ENCODE measurements at regions not wholly inside any gene's neighbourhood (a gene's known extent, or its start where the extent isn't known, plus 50 kb on each side); places are given as distances from the start of the nearest gene placed in this dataset.

DNA sequence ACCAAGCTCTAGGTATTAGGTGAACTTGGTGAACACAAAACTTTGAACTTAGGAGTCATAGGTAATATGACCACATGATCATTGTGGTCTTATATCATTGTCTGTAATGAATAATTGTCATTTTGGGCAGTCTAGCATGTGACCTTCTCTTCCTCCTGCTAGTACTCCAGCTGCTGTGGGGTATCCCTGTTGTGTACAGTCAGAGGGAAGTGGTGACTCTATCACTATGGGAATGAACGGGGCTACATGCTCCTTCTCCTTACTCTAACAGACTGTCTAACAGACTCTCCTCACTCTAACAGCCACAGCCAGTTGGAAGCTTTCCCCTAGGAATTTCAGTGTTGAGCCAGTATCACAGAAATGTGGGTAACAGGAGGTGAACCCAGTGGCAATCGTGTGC lies 68.2 kb upstream of the NEDD4L start:
- H3K27me3 ChIP-seq, result no peaks in the 10 kb centered on the region
- no peak overlapping the region for H3K27ac ChIP-seq
- intact Hi-C loops (cut with DNase I), result no loop called here
- DNase-seq, result no peak
- H3K4me3 ChIP-seq, result peak overlapping the region in 1 of 4 donors; percentile 29
- WGBS, 2 donors, result 69% methylated on average over 2 of the region's 2 CpGs
- H3K4me1 ChIP-seq, result peaks cover 0 to 12% (median 7%) of the 10 kb centered on the region in 3 donors
- no peaks in the 10 kb centered on the region for H3K9me3 ChIP-seq
- H3K36me3 ChIP-seq, result no peaks in the 10 kb centered on the region
- TF ChIP-seq, protein P1, sequence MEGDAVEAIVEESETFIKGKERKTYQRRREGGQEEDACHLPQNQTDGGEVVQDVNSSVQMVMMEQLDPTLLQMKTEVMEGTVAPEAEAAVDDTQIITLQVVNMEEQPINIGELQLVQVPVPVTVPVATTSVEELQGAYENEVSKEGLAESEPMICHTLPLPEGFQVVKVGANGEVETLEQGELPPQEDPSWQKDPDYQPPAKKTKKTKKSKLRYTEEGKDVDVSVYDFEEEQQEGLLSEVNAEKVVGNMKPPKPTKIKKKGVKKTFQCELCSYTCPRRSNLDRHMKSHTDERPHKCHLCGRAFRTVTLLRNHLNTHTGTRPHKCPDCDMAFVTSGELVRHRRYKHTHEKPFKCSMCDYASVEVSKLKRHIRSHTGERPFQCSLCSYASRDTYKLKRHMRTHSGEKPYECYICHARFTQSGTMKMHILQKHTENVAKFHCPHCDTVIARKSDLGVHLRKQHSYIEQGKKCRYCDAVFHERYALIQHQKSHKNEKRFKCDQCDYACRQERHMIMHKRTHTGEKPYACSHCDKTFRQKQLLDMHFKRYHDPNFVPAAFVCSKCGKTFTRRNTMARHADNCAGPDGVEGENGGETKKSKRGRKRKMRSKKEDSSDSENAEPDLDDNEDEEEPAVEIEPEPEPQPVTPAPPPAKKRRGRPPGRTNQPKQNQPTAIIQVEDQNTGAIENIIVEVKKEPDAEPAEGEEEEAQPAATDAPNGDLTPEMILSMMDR (IDR thresholded peaks at IDR 0.05), result no peak
- no peak for TF ChIP-seq POLR2A (IDR thresholded peaks at IDR 0.05)

DNA sequence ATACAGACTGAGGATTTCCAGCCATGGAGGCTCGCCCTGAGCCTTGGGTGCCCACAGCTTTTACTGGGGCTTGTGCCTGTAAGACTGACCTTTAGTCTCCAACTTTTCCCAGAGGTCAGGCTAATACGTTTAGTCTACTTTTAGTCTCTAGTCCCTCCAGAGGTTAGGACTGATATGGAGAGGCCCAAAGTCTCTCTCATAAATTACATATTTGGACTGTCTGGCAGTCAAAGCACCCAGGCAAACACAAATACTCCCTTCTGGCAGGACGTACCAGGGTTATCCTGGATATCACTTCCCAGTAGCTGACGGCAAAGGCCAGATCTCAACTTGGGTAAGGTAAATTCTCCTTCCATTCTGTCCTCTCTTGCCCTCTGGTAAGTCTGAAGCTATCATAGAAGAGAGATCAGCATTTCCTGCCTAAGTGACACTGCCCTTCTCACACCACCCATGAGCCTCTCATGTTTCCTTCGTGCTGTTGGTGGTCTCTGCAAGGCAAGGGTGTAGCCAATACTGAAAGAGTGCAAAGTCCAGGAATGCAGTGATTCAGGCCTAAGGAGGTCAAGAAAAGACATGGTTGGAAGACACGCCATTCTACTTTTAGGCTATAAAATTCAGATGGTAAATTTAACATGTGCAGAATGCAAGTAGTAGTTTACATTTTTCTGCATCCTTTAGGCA lies 69.3 kb upstream of the NEDD4L start:
- intact Hi-C loops (cut with DNase I), result no loop called here
- H3K27ac ChIP-seq, result no peak overlapping the region
- no peaks in the 10 kb centered on the region for H3K9me3 ChIP-seq
- H3K36me3 ChIP-seq, result no peaks in the 10 kb centered on the region
- no peak for DNase-seq
- WGBS, 2 donors, result 78 to 81% methylated on average over 5 to 6 of the region's 6 CpGs
- H3K4me3 ChIP-seq, result no peak overlapping the region
- no peaks in the 10 kb centered on the region for H3K27me3 ChIP-seq
- peaks cover 0 to 7% (median 6%) of the 10 kb centered on the region in 3 donors for H3K4me1 ChIP-seq
- TF ChIP-seq POLR2A (IDR thresholded peaks at IDR 0.05), result no peak
- TF ChIP-seq, protein P1 (IDR thresholded peaks at IDR 0.05), result no peak

DNA sequence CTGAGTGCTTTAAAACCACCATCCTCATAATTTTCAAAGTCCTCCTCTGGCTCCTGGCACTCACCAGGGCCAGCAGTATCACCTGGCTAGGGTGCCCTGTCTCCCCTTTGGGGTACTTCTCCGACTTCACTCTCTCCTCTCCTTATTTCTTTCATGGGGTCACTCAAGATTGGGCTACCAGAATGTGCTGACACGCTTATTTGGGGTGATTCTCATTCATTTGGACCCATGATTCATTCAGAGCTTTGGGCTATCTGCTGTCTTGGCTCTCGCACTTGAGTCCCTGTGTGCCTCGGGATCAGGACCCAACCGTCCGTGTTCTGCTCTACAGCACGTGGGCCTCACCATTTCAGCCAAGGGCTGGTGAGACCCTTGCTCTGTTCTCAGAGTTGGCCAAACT lies 70.1 kb upstream of the NEDD4L start:
- WGBS, 2 donors, result 82 to 89% methylated on average over 6 to 7 of the region's 7 CpGs

DNA sequence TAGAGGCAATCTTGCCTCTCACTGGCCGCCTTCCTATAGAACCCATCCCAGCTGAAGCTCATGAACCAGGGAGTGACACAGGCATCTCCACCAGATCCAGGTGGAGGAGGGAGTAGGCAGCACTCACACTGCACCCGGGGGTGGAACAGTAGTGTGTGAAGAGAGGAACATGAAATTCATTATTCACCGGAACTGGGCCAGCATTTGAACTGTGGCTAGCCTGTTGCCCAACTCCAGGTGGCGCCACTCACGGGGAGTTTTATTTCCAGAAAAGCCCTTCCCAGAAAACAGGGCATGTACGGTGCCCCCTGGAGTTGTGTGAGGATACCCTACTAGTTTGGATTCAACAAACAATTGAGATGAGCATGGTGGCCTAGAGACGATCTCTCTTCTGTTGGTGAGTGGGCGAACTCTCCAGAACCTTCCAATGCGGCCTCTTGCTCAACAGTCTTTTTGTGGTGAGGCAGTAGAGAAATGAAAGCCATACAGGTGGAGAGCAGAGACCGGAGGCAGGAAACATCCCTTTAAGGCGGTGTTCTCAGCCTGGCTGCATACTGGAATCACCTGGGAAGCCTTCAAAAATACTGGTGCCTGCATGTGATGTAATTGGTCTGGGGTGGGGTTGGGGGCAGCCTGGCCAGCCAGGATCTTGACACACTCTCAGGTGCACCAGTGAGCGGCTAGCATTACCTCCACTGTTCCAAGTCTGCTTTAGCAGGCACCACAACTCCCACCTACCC lies 73.5 kb upstream of the NEDD4L start:
- H3K9me3 ChIP-seq, result no peaks in the 10 kb centered on the region
- H3K4me1 ChIP-seq, result no peaks in the 10 kb centered on the region
- 81 to 84% methylated on average over 11 to 12 of the region's 12 CpGs for WGBS, 2 donors
- no peak for DNase-seq
- H3K27me3 ChIP-seq, result no peaks in the 10 kb centered on the region
- H3K27ac ChIP-seq, result no peak overlapping the region
- intact Hi-C loops (cut with DNase I), result no loop called here
- H3K36me3 ChIP-seq, result no peaks in the 10 kb centered on the region
- TF ChIP-seq, protein P1 (IDR thresholded peaks at IDR 0.05), result peak in 2 of 6 experiments; percentile 10 to 27
- TF ChIP-seq POLR2A (IDR thresholded peaks at IDR 0.05), result no peak
- no peak overlapping the region for H3K4me3 ChIP-seq

More for the DNA sequence above, 70.1 kb upstream of the NEDD4L start:
- TF ChIP-seq, protein P1 (IDR thresholded peaks at IDR 0.05), result no peak
- TF ChIP-seq POLR2A (IDR thresholded peaks at IDR 0.05), result no peak
- intact Hi-C loops (cut with DNase I), result no loop called here
- Histone ChIP-seq H3K4me1 (peaks cover 0 to 7% (median 6%) of the 10 kb centered on the region in 3 donors), H3K27me3 (no peaks in the 10 kb centered on the region), H3K27ac (no peak overlapping the region), H3K36me3 (no peaks in the 10 kb centered on the region), H3K9me3 (no peaks in the 10 kb centered on the region), H3K4me3 (no peak overlapping the region)
- DNase-seq, result no peak

DNA sequence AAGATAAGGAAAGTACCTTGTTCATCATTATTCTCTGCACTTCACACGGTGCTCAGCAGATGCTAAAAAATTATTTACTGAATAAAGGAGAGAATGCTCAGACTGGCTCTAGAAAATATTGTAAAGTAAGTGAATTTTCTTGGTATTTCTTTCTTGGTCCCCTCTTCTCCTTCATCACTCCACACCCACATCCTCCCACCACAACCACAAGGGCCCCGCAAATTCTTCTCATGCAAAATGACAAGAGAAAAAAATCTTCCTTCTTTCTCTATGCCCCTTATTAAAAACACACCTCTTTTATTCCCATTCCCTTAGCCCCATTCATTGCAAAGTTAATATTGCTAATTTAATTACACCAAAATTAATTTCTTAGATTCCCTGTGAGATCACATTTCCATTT lies 74.2 kb upstream of the NEDD4L start:
- no peak for TF ChIP-seq POLR2A (IDR thresholded peaks at IDR 0.05)
- TF ChIP-seq, protein P1 (IDR thresholded peaks at IDR 0.05), result no peak
- Histone ChIP-seq H3K4me1 (no peaks in the 10 kb centered on the region), H3K27me3 (no peaks in the 10 kb centered on the region), H3K9me3 (no peaks in the 10 kb centered on the region), H3K36me3 (no peaks in the 10 kb centered on the region), H3K27ac (no peak overlapping the region), H3K4me3 (no peak overlapping the region)
- 56 to 74% methylated on average over 2 of the region's 2 CpGs for WGBS, 2 donors
- intact Hi-C loops (cut with DNase I), result no loop called here
- DNase-seq, result no peak

Data from esophagus squamous epithelium (tissue), 5 donors.